HG02938 (cell line): ENCODE measurements at regions not wholly inside any gene's neighbourhood (a gene's known extent, or its start where the extent isn't known, plus 50 kb on each side); places are given as distances from the start of the nearest gene placed in this dataset.

Experiments used
- ATAC-seq: cut with Tn5 transposase; IDR thresholded peaks from one replicate; pipeline ENCODE4 v1.9.1; 2021; ENCODE audit warnings: mild to moderate bottlenecking, moderate library complexity; ENCODE audit not compliant: unreplicated experiment

DNA sequence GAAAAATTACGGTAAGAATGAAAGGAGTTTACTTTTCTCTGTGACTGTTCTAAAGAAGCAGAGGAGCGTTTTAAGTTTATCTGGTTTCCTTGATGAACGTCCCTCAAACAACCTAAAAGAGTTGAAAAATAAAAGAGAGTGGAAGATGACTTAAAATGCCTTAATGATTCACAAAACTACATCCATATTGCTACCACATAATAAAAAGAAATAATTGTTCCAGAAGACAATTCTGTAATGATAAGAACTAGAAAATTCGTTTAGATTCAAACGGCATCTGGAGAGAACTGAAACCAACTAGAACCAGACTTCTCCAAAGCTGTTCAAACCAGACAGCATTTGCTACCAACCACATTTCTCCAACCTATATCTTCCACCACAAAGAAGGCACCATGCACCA, 68.1 kb downstream of the TEKT4 start:
- no peak for ATAC-seq

DNA sequence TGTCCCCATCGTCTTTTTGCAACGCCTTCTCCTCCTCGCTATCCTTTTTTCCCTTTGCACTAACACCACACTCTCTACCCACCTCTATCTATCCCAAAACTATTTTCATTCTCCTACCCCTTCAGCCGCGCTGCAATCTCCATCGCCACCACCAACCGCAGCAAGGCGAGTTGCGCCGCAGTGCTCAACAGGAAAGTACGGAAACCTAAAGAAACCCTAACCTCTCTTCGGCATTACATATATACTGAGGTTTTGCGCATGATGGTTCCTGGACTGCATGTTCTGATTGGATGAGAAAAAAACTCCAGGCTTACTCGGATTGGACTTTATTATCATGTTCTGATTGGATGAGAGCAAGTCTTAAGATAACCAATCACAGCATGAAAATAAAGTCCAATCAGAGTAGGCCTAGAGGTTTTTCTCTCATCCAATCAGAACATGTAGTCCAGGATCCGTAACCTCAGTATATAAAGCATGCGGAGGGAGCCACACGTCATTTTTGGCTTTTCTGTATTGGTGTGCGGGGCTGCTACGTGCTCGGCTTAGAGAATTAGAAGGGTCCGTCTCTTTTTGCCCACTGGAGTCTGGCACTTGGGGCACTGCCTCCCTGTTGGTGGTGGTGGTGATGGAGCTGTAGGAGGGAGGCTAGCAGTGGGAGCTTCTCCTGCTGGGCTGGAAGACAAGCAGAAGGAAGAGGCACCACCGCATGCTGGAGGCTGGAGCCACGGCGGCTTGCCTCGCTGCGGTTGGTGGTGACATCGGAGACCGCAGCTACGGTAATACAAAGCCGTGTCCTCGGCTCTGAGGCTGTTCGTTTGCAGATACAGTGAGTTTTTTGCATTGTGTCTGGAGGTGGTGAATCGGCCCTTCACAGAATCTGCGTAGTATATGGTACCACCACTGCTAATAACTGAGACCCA, 76.1 kb downstream of the TEKT4 start:
- ATAC-seq: no peak

DNA sequence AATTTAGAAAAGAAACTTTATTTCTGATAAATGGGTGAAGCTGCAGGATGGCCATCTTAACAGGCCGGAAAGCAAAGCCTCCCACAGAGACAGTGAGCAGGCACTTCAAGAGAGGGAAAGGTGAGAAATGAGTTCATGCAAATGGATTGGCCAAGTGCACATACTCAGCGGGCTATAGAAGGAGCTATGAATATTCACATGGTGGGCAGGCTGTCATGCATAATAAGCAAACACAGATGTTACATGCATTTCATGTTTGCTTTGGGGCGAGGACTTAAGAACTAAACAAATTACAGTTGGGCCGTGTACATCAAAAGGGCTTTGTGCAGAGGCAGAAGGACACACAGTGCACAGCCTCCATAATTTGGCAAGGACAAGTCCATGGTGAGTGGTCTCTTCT, 69.8 kb upstream of the MAL start:
- no peak for ATAC-seq

DNA sequence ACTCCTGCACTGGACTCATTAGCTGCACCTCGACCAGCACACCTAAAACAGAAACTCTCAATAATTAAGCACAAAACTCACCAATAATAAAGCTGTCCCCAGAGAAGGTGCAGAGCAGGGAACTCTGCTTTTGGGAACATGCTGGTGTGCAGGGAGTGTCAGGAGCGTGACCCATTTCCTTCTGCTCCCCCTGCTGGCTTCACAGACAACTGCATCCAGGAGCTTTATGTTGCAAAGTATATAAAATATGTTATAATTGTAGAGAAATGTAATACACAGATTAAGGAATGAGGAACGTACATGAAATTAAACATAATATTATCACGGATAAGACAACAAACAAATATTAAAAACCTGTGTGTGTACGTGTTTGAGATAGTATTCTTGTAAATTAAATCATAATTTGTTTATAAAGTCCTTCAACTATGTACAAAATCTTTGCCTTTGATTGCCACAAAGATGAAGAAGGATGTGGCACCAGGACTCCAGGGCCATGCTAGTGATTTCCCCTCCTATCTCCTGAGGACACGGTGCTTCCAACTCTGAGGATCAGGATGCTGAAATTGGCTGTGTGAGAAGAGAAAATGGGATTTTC, 68.6 kb upstream of the MAL start:
- peak; percentile 78 for ATAC-seq

DNA sequence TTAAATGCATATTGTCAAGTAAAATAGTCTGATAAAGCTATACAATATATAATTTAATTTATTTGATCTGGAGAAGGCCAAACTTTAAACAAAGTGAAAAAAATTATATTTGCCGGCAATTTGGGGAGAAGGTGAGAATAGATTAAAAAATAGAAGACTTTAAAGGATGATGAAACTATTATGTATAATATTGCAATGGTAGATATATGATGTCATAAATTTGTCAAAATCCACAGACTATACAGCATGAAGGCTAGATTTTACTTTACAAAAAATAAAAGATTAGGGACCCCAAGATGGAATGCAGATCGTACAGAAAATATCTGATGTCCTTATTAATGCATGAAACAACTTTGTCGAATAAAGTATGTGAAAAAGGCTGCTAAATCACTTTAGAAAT, 67.3 kb upstream of the MAL start:
- no peak for ATAC-seq

DNA sequence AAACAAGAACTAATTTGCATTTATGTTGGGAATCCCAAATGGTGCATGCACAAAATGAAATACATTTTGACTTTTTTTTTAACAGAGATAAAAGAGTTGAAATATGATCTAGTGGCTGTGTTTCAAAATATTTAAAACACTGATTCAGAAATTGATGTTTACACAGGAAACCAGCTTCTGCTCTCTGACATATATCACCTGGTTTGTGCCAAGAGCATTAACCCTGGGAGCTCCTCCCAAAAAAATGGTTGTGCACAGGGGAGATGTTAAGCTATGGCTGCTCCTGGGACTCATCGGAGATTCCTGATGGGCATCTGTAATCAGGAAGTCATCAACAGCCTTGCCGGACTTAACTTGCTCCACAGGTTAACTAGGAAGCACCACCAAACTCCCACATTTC, 65.2 kb upstream of the MAL start:
- no peak for ATAC-seq

DNA sequence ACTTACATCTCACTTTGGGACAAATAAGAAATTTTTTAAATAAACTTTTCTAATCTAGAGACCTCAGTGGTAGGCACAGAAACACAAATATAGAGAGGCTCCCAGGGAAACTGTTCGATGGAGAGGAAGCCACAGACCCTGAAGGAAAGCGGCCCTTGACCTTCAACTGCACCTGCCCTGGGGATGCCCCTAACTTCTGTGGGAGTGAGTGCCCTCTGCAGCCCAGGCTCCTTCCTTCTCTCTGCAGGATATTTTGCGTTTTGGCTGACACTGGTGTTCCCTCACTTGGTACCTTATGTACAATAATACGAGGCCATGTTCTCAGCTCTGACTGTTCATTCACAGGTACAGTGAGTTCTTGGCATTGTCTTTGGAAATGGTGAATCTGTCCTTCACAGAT, 64.8 kb upstream of the MAL start:
- no peak for ATAC-seq

DNA sequence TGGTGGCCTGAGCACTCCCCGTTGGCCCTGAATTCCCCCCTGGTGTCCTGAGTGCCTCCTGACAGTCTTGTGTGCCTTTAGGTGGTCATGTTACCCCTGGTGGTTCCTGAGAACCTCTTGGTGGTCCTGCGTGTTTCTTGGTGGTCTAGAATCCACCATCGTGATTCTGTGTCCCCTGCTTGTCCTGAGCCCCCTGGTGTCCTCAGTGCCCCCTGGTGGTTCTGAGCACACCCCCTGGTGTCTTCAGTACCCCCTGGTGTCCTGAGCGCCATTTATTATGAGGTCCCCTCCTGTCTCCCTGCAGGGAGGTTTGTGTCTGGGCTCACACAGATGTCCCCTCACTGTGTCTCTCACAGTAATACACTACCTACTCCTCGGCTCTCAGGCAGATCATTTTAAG, 61.3 kb upstream of the MAL start:
- ATAC-seq: no peak

DNA sequence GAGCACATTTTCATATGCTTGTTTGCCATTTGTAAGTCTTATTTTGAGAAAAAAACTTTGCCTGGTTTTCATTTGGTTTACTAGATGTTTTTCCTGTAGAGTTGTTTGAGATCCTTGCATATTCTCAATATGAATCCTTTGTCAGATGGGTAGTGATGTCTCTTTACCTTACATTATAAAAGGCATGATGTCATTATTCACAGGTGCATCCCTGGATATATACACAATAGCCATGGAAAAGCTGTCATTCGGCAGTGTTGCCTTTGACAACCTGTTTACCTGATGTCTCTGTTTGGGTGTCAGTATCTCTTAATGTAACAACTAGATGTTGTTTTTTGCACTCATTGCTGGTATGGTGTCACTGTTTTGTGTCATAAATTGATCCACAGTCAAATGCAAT, 58.8 kb upstream of the MAL start:
- no peak for ATAC-seq

DNA sequence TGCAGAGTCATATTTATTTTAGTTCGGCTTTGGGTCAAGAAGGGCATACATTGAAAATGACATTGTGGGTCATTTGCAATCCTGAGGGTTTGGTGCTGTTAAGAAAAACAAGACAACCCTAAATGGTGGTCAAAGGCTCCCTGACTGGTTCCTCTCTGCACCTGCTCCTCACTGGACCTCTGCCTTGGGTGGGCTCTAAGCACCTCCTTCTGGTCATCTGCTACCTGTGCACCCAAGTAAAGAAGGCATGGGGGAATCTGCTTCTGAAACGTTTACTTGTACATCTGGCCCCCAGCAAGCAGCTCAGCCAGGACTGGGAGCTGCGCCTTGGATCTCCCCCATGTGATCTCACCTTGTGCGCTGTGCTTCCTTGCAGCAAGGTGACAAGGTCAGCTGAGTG, 55.2 kb upstream of the MAL start:
- ATAC-seq: no peak
